ENCODE measurements at regions not wholly inside any gene's neighbourhood (a gene's known extent, or its start where the extent isn't known, plus 50 kb on each side); places are given as distances from the start of the nearest gene placed in this dataset.

- TF ChIP-seq, protein P1, sequence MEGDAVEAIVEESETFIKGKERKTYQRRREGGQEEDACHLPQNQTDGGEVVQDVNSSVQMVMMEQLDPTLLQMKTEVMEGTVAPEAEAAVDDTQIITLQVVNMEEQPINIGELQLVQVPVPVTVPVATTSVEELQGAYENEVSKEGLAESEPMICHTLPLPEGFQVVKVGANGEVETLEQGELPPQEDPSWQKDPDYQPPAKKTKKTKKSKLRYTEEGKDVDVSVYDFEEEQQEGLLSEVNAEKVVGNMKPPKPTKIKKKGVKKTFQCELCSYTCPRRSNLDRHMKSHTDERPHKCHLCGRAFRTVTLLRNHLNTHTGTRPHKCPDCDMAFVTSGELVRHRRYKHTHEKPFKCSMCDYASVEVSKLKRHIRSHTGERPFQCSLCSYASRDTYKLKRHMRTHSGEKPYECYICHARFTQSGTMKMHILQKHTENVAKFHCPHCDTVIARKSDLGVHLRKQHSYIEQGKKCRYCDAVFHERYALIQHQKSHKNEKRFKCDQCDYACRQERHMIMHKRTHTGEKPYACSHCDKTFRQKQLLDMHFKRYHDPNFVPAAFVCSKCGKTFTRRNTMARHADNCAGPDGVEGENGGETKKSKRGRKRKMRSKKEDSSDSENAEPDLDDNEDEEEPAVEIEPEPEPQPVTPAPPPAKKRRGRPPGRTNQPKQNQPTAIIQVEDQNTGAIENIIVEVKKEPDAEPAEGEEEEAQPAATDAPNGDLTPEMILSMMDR (IDR thresholded peaks at IDR 0.05): no peak
- no peak for TF ChIP-seq POLR2AphosphoS5 (IDR thresholded peaks at IDR 0.05)
- no peak for TF ChIP-seq POLR2A (IDR thresholded peaks at IDR 0.05)
Measured at GRCh38 chr4:11843340-11843739, 414.6 kb upstream of the HS3ST1 start.
